ENCODE measurements at regions not wholly inside any gene's neighbourhood (a gene's known extent, or its start where the extent isn't known, plus 50 kb on each side); places are given as distances from the start of the nearest gene placed in this dataset.

DNA sequence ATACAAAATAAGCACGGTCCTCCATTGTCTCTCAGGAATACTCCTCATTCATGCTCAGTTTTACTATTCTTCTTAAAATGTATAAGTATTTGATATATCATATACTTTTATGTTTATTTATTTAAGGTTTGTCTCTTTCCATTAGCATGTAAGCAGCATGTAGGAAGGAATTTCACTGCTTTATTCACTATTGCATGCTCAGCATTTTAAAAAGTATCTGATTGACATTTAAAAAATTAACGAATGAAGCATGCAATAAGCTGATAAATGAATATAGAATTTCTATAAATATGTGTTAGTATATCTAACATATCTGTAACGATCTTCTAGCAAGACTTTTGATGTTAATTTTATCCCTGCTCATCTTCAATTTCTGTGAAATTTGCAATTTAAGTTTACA lies 402.7 kb upstream of the BRINP3 start:
- TF ChIP-seq EZH2 (IDR thresholded peaks at IDR 0.05; ENCODE audit: low read length, missing control alignments) = no peak
- TF ChIP-seq, protein P1, sequence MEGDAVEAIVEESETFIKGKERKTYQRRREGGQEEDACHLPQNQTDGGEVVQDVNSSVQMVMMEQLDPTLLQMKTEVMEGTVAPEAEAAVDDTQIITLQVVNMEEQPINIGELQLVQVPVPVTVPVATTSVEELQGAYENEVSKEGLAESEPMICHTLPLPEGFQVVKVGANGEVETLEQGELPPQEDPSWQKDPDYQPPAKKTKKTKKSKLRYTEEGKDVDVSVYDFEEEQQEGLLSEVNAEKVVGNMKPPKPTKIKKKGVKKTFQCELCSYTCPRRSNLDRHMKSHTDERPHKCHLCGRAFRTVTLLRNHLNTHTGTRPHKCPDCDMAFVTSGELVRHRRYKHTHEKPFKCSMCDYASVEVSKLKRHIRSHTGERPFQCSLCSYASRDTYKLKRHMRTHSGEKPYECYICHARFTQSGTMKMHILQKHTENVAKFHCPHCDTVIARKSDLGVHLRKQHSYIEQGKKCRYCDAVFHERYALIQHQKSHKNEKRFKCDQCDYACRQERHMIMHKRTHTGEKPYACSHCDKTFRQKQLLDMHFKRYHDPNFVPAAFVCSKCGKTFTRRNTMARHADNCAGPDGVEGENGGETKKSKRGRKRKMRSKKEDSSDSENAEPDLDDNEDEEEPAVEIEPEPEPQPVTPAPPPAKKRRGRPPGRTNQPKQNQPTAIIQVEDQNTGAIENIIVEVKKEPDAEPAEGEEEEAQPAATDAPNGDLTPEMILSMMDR (conservative IDR thresholded peaks at IDR 0.05 in 1 of 2, IDR thresholded peaks at IDR 0.05 in 1 of 2; ENCODE audit: low read depth in 1 of 2, low read length in 2 of 2) = no peak

Data from fibroblast of lung (primary cell).